Tibial nerve (tissue), 4 donors: ENCODE measurements at regions not wholly inside any gene's neighbourhood (a gene's known extent, or its start where the extent isn't known, plus 50 kb on each side); places are given as distances from the start of the nearest gene placed in this dataset.

Experiments used
- DNase-seq, 2 donors: peaks; one replicate each; pipeline ENCODE4 v3.0.0-alpha.2; 2019; ENCODE audit warnings: low spot score in 2 of 2
- H3K27ac ChIP-seq, 4 donors: fragments of 200-600 bp; sonication (generic) in 3 of 4; one replicate each; pipeline ENCODE4 v1.5.1; 2017 to 2019; ENCODE audit warnings: mild to moderate bottlenecking in 1 of 4
- H3K27me3 ChIP-seq, 2 donors: fragments of 200-600 bp; sonication (generic) in 1 of 2; one replicate each; pipeline versions ENCODE4 v1.5.1 to v1.6.0; 2017 to 2019
- H3K36me3 ChIP-seq, 3 donors: fragments of 200-600 bp; sonication (generic); one replicate each; pipeline ENCODE4 v1.5.1; 2018 to 2019
- H3K4me1 ChIP-seq, 4 donors: fragments of 200-600 bp; sonication (generic) in 3 of 4; one replicate each; pipeline ENCODE4 v1.5.1; 2017 to 2019
- H3K4me3 ChIP-seq, 4 donors: fragments of 200-600 bp; sonication (generic) in 3 of 4; one replicate each; pipeline ENCODE4 v1.5.1; 2017 to 2019; ENCODE audit warnings: mild to moderate bottlenecking in 1 of 4, moderate library complexity in 1 of 4
- H3K9me3 ChIP-seq, 4 donors: fragments of 200-600 bp; sonication (generic) in 3 of 4; one replicate each; pipeline ENCODE4 v1.5.1; 2017 to 2019
- EP300 ChIP-seq, 2 donors: sonication (generic); formaldehyde crosslinking; IDR thresholded peaks; one replicate each; pipeline ENCODE4 v1.6.1; 2017; ENCODE audit warnings: antibody characterized with exemption in 2 of 2, mild to moderate bottlenecking in 1 of 2
- POLR2A ChIP-seq, 2 donors: fragments of 450-650 bp; IDR thresholded peaks; one replicate each; pipeline ENCODE4 v1.6.1; 2017; ENCODE audit warnings: antibody characterized with exemption in 2 of 2, mild to moderate bottlenecking in 2 of 2, moderate library complexity in 2 of 2
- WGBS, 2 donors: methylation state at CpG; one replicate each; pipeline ENCODE4 v1.1.5; 2018; 5-methylcytosine and 5-hydroxymethylcytosine counted together
- TF ChIP-seq, protein P1 (sequence below), 5 experiments: fragments of 200-600 bp in 3 of 5; fragments of 450-650 bp in 2 of 5; sonication (generic) in 3 of 5; IDR thresholded peaks; one replicate each; pipeline ENCODE4 v1.5.1; 2016 to 2019; ENCODE audit warnings: antibody characterized with exemption in 5 of 5, mild to moderate bottlenecking in 3 of 5, moderate library complexity in 2 of 5

GRCh38 chr5:100004969-100005368 lies 530.2 kb upstream of the FAM174A start:
- no peak for DNase-seq
- Histone ChIP-seq H3K27me3 (no peaks in the 10 kb centered on the region), H3K4me3 (no peak overlapping the region), H3K9me3 (peaks cover 0 to 3% (median 0%) of the 10 kb centered on the region in 4 donors), H3K4me1 (no peaks in the 10 kb centered on the region), H3K36me3 (no peaks in the 10 kb centered on the region), H3K27ac (no peak overlapping the region)
- TF ChIP-seq EP300 (IDR thresholded peaks at IDR 0.05) (no peak), POLR2A (IDR thresholded peaks at IDR 0.05) (no peak)
- TF ChIP-seq, protein P1, sequence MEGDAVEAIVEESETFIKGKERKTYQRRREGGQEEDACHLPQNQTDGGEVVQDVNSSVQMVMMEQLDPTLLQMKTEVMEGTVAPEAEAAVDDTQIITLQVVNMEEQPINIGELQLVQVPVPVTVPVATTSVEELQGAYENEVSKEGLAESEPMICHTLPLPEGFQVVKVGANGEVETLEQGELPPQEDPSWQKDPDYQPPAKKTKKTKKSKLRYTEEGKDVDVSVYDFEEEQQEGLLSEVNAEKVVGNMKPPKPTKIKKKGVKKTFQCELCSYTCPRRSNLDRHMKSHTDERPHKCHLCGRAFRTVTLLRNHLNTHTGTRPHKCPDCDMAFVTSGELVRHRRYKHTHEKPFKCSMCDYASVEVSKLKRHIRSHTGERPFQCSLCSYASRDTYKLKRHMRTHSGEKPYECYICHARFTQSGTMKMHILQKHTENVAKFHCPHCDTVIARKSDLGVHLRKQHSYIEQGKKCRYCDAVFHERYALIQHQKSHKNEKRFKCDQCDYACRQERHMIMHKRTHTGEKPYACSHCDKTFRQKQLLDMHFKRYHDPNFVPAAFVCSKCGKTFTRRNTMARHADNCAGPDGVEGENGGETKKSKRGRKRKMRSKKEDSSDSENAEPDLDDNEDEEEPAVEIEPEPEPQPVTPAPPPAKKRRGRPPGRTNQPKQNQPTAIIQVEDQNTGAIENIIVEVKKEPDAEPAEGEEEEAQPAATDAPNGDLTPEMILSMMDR (IDR thresholded peaks at IDR 0.05) = no peak

DNA sequence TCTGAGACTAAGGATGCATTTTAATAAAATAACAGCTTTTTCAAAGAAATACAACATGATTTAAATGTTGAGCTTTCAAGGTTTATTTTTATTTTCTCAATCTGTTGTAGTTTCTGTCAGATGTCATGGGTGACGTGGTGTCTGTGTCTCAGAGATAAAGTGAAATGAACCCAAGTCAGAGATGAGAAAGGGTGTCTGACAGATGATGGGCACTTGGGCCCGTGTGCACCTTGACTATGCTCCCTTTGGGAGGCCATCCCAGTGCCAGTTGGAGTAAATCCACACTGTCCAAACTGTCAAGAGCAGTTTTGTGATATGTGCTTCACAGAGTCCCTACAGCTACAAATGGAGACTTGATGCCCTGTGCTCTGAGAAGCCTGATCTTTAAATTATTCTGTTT lies 536.9 kb upstream of the FAM174A start:
- Histone ChIP-seq H3K36me3 (no peaks in the 10 kb centered on the region), H3K27me3 (no peaks in the 10 kb centered on the region), H3K4me3 (no peak overlapping the region), H3K9me3 (no peaks in the 10 kb centered on the region), H3K27ac (no peak overlapping the region), H3K4me1 (no peaks in the 10 kb centered on the region)
- no peak for DNase-seq
- TF ChIP-seq EP300 (IDR thresholded peaks at IDR 0.05) (no peak), POLR2A (IDR thresholded peaks at IDR 0.05) (no peak)
- TF ChIP-seq, protein P1 (IDR thresholded peaks at IDR 0.05) = no peak
- 59 to 66% methylated on average over 2 of the region's 2 CpGs for WGBS, 2 donors

DNA sequence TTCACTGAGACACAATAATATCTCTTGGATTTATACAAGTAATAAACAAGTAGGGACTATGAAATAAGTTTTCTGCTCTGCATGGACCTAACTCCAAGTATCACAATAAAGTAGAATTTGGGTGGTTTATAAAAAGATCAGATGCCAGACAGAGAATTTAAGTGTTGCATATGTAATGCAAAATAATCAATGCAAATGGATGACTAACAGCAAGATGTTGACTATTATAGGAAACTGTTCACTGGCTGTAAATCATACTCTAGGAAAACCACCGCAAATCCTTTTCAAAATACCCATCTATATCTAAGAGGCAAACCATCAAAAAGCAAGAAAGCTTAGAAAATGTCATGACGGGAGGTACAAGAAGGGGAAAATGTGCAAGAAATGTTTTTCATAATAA lies 539.8 kb upstream of the FAM174A start:
- Histone ChIP-seq H3K36me3 (no peaks in the 10 kb centered on the region), H3K4me3 (no peak overlapping the region), H3K27me3 (no peaks in the 10 kb centered on the region), H3K9me3 (no peaks in the 10 kb centered on the region), H3K27ac (no peak overlapping the region), H3K4me1 (no peaks in the 10 kb centered on the region)
- no peak for DNase-seq
- TF ChIP-seq, protein P1 (IDR thresholded peaks at IDR 0.05) = no peak
- TF ChIP-seq POLR2A (IDR thresholded peaks at IDR 0.05) (no peak), EP300 (IDR thresholded peaks at IDR 0.05) (no peak)
- 93 to 96% methylated on average over 2 of the region's 2 CpGs for WGBS, 2 donors

DNA sequence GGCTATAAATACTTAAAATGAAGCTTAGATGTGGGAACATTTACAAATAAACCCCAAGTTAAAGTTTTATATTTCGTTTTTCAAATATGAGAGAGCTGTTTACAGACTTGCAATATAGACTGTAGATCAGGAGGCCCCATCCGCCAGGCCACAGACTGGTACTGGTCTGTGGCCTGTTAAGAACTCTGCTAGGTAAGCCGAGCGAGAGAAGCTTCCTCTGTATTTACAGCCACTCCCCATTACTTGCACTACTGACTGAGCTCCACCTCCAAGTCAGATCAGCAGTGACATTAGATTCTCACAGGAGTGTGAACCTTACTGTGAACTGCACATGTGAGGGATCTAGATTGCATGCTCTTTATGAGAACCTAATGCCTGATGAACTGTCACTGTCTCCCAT lies 561.4 kb upstream of the FAM174A start:
- TF ChIP-seq EP300 (IDR thresholded peaks at IDR 0.05) (no peak), POLR2A (IDR thresholded peaks at IDR 0.05) (no peak)
- TF ChIP-seq, protein P1 (IDR thresholded peaks at IDR 0.05) = no peak
- no peaks in the 10 kb centered on the region for H3K9me3 ChIP-seq

DNA sequence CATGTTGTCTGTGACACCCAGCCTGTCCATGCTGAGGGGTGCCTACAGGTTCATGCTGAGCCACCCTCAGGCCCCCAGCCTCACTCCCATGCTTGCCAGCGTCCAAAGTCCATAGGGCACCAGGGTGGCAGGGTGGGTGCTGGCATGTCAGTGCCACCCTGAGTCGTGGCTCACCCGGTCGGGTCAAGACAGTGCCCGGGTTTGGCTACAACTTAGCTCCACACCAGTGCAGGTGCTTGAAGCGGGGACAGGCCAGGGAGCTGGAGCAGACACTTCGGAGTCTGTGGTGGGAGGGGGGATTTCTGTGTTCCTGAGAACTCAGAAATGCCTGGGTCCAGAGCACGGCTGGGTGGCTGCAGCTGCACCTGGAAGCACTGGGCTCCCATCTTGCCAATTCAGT lies 579.2 kb upstream of the FAM174A start:
- H3K27ac ChIP-seq = no peak overlapping the region
- no peak for TF ChIP-seq EP300 (IDR thresholded peaks at IDR 0.05)
- 88 to 96% methylated on average over 7 to 8 of the region's 8 CpGs for WGBS, 2 donors
- no peak for DNase-seq
- no peaks in the 10 kb centered on the region for H3K36me3 ChIP-seq
- H3K27me3 ChIP-seq = no peaks in the 10 kb centered on the region
- no peaks in the 10 kb centered on the region for H3K4me1 ChIP-seq
- no peak overlapping the region for H3K4me3 ChIP-seq
- H3K9me3 ChIP-seq = peaks cover 0 to 15% (median 0%) of the 10 kb centered on the region in 4 donors

More for the DNA sequence above, 561.4 kb upstream of the FAM174A start:
- no peaks in the 10 kb centered on the region for H3K4me1 ChIP-seq
- no peaks in the 10 kb centered on the region for H3K36me3 ChIP-seq
- WGBS, 2 donors = 73 to 74% methylated on average over 4 of the region's 4 CpGs
- no peak overlapping the region for H3K4me3 ChIP-seq
- no peak for DNase-seq
- no peak overlapping the region for H3K27ac ChIP-seq
- H3K27me3 ChIP-seq = no peaks in the 10 kb centered on the region

- no peaks in the 10 kb centered on the region for H3K27me3 ChIP-seq
- no peak overlapping the region for H3K4me3 ChIP-seq
- DNase-seq = no peak
- TF ChIP-seq, protein P1 (IDR thresholded peaks at IDR 0.05) = no peak
- no peak for TF ChIP-seq POLR2A (IDR thresholded peaks at IDR 0.05)
- TF ChIP-seq EP300 (IDR thresholded peaks at IDR 0.05) = no peak
- H3K27ac ChIP-seq = no peak overlapping the region
- no peaks in the 10 kb centered on the region for H3K4me1 ChIP-seq
- H3K36me3 ChIP-seq = no peaks in the 10 kb centered on the region
- H3K9me3 ChIP-seq = peaks cover 0 to 12% (median 0%) of the 10 kb centered on the region in 4 donors
- 84 to 95% methylated on average over 7 to 10 of the region's 10 CpGs for WGBS, 2 donors
Observed at GRCh38 chr5:99955006-99955405, 580.2 kb upstream of the FAM174A start.
